ENCODE measurements at regions not wholly inside any gene's neighbourhood (a gene's known extent, or its start where the extent isn't known, plus 50 kb on each side); places are given as distances from the start of the nearest gene placed in this dataset.
"Not testable (repeated sequence)": the region's sequence is repeated elsewhere in the genome, so short reads cannot be mapped to it uniquely, and the experiment has no call there.

DNA sequence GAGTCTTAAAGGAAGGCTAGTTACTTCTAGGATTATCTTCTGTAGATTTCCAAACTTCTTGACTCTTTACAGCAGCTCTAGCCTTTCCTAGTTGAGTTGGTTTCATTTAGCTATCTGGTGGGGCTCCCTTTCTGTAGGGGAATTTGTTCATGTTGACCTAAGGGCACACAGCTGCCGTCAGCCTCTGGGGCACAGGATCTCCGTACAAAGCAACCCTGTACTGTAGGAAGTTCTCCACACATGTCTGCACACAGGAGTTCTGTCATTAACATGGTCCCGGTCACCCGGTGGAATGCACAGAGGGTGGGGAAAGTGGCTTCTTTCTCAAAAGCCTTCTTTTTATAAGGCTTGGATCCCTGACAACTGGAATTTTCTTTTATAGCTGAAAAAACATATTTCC lies 88.7 kb upstream of the TNIK start:
- no peak for DNase-seq (ENCODE audit: low spot score)

DNA sequence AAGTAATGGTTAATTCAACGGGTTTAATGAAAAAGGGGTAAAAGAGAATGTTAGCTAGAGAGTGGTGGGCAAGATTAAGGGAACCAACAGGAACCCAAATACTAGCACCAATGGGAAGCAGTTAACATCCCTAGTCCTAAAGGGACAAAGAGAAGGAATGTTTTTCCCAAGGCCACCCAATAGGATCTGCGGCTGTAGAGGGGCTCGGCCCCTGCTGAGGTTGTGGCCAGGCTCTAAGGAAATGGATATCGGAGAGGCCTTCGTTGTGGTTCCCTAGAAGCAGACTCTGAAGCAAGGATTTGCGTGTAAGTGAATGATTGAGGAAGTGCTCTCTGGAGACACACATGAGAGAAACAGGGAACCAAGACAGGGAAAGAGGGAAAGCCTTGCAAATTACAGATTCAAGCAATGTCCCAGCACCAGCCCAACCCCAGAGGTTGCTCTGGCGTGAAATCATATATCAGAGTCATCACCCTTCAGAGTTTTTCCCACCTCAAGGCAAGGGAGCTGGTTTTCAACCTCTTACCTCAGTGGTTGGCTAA lies 83.6 kb upstream of the TNIK start:
- no peak for DNase-seq (ENCODE audit: low spot score)

DNA sequence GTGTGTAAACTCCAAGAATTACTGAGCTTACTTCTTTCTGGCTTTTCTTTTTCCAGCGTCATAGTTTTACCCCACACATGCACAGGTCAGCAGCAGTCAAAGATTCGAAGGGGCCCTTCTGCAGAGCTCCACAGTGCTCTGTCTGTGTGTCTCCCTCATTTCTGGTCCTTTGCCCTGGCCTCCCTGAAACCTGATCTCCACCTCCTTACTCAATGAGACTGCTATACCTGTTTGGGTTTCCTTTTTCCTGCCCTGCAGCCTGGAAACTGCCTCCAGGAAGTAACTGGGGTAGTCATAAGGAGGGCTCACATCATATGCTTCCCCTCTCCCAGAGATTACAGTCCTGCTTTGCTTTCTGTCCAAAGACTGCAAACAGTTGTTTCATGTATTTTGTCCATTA lies 82.8 kb upstream of the TNIK start:
- DNase-seq (ENCODE audit: low spot score), result no peak

DNA sequence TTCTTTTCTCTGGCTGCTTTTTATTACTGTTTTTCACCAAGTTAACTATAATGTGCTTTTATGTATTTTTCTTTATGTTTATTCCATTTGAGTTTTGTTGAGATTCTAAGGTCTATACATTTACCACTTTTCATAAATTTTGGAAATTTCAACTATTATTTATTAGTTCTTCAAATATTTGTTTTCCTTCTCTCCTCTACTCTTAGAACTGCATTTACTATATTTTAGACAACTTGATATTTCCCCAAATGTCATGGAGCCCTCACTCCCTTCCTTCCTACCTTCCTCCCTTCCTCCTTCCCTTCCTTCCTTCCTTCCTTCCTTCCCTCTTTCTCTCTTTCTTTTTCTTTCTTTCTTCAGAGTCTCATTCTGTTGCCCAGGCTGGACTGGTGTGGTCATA lies 81.4 kb upstream of the TNIK start:
- DNase-seq (ENCODE audit: low spot score), result no peak

DNA sequence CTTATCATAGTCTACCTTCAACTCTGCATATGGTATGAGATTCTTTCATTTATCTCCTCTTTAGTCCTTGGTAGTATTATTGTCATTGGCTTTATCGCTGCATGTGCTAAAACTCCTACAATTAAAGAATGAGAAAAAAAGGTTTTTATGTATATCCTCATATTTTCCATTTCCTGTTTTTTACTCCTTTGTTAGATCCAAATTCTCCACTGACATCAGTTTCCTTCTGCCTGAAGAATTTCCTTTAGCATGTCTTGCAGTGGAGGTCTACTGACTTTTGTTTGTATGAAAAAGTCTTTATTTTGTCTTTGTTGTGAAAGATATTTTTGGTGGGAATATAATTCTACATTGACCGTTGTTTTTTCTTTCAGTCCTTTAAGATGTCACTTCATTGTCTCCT lies 81.0 kb upstream of the TNIK start:
- no peak for DNase-seq (ENCODE audit: low spot score)

DNA sequence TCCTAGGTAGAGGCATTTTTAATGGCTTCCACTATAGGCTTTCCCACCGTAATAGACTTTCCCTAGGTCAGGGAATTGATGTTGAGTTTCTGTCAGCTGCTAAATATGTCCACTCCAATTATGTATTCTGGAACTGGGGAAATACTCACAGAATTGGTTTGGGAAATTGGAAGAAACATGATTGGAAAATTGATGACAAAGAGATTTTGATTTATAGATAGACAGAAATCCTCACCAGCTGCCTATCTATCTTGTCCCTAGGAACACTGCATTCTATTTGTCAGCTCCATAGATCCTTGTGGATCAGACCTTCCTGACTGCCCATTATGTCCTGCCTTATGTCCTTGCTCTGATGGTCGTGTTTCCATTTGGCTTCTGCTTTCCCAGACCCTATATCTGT lies 75.6 kb upstream of the TNIK start:
- DNase-seq (ENCODE audit: low spot score), result no peak

DNA sequence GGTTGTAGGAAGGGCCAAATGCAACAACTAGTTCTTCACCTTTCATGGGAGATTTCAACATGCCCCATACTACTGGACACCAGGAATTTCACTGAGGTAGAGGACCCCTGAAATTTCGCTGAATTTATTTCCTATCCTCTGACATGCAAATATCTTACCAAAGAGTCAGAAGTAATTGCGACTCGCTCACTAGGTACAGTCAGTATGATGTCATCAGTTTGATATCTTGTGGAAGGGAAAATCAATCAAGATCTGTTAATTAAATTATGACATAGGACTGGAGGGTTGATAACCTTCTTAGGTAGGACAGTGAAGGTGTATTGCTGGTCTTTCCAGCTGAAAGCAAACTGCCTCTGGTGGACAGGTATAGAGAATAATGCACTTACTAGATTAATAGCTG lies 74.9 kb upstream of the TNIK start:
- no peak for DNase-seq (ENCODE audit: low spot score)

DNA sequence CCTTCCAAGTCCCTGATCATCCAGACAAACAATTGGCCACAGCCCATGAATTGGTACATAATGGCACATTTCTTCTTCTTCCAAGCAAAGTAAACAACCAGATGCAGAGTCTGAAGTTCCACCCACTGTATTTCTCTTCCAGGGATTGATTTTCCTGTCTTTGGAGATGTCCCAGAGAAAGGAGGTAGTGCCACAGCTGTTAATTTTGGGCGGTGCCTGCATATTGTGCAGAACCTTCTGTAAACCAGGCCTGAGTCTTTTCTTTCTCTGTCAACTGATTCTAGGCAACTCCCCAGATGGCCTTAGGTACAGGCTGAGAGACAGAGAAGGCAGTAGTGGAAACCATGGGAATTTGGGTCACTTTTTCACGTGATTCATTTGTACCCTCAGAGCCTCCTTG lies 73.5 kb upstream of the TNIK start:
- DNase-seq (ENCODE audit: low spot score), result no peak

DNA sequence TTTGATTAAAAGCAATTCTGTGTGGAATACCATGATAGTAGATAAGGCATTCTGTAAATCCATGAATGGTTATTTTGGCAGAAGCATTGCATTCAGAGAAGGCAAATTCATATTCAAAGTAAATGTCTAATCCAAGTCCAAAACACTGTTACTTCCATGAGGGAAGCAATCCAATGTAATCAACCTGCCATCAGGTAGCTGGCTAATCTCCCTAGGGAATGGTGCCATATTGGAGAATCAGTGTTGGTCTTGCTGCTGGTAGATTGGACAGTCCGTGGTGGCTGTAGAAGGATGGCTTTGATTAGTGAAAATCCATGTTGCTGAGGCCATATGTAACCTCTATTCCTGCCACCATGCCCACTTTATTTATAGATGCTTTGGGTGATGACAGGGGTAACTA lies 72.1 kb upstream of the TNIK start:
- no peak for DNase-seq (ENCODE audit: low spot score)

DNA sequence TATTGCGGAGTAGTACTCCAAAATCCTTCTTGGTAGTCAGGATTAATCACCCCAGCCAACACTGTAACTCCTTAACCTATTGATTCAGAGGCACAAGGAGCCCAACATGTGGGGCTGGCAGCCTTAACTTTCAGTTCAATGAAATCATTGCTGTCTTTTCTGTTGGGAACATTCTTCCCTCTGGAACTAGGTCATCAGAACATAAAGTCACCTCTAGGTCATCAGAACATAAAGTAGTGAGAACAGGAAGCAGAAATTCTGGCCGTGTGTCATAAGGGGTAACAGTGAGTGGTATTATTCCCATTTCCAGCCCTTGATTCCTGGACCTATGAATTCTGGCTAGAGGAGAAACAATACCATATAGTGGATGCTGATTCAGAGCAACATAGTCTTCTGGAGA lies 71.5 kb upstream of the TNIK start:
- no peak for DNase-seq (ENCODE audit: low spot score)

DNA sequence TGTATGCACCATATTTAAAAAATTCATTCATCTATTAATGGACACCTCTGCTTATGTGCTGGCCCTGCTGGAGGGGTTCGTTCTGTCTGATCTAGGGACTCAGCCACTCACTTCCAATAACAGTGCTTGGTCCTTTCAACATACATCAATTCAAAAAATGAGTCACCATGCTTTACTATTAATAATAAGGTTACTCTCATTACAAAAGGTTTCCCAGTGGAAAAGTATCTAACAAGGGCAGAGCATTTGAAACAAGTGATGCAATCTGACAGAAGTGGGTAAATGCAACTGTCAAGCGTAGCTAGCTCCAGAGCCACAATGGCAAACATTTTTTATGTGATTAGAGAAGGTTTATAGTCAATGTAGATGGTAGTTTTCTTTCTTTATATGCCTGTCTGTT lies 67.9 kb upstream of the TNIK start:
- DNase-seq (ENCODE audit: low spot score), result no peak

DNA sequence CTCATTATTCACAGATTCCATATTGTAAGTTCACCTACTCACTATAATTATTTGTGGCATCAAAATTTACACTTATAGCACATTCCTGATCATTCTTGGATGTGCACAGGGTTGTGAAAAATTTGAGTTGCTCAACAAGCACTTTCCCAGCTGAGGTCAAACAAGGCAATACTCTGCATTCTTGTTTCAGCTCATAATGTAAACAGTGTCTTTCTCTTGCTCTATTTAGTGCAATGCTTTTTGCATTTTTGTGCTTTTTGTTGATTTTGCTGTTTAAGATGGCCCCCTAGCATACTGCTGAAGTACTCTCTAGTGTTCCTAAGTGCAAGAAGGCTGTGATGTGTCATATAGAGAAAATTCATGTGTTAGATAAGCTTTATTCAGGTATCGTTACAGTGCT lies 66.7 kb upstream of the TNIK start:
- DNase-seq (ENCODE audit: low spot score), result peak; percentile 32

DNA sequence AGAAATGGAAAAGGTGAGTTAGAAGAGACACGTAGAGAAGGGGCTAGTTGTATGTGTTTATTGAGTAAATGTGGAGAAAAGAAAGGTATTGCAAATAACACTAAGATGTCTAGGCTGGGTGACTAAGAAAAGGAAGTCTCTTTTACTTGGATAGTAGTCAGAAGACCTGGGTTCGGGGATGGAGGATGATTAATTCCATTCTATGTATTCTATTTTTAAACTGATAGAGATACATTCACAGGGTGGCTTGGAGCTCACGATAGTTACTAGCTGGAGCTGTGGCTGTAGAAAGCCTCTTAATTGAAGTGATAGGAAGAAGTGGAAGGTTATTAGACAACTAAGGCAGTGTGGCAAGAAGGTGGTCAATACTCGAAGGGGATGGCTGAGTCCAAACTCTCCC lies 65.9 kb upstream of the TNIK start:
- no peak for DNase-seq (ENCODE audit: low spot score)

DNA sequence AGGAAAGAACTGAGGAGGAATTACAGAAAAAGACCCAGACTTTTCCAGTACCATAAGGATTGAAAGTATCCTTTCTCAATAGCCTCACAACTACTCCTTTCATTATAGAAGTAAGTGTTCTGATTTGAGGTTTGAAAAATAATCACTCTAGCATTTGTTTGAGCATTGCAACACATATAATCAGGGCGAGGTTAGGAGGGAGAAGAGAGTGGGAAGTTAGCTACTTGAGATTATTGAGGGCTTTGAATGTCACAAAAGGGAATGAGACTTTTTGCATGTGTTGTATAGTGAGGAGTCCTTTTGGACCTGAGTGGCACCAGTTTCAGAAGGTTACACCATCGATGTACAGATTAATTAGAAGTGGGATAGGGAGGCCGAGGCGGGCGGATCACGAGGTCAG lies 65.2 kb upstream of the TNIK start:
- DNase-seq (ENCODE audit: low spot score), result no peak

DNA sequence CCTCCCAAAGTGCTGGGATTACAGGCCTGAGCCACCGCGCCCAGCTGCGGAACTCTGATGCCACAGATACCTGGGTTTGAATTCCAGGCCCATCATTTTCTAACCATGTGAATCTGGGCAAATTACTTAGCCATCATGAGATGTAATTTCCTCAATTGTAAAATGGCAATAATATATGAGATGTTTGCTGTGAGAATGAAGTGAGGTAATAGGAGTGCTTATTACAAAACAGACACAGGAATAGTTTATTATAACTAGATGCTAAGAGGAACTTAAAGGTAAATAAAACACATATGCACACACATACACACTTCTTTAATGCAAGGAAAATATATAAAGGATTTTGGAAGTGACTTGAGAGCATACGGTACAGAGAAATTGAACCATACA lies 64.7 kb upstream of the TNIK start:
- DNase-seq (ENCODE audit: low spot score), result no peak

DNA sequence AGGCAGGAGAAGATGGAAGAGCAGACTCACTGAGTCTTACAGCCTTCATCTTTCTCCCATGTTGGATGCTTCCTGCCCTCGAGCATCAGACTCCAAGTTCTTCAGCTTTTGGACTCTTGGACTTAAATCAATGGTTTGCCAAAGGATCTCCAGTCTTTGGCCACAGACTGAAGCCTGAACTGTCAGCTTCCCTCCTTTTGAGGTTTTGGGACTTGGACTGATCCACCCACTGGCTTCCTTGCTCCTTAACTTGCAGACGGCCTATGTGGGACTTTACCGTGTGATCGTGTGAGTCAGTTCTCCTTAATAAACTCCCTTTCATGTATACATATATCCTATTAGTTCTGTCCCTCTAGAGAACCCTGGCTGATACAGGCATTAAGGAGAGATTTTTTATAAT lies 62.4 kb upstream of the TNIK start:
- no peak for DNase-seq (ENCODE audit: low spot score)

DNA sequence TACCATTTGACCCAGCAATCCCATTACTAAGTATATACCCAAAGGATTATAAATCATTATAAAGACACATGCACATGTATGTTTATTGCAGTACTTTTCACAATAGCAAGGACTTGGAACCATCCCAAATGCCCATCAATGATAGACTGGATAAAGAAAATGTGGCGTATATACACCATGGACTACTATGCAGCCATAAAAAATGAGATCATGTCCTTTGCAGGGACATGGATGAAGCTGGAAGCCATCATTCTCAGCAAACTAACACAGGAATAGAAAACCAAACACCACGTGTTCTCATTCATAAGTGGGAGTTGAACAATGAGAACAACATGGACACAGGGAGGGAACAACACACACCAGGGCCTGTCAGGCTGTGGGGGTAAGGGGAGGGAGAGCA lies 59.2 kb upstream of the TNIK start:
- not testable (repeated sequence) for DNase-seq (ENCODE audit: low spot score)

DNA sequence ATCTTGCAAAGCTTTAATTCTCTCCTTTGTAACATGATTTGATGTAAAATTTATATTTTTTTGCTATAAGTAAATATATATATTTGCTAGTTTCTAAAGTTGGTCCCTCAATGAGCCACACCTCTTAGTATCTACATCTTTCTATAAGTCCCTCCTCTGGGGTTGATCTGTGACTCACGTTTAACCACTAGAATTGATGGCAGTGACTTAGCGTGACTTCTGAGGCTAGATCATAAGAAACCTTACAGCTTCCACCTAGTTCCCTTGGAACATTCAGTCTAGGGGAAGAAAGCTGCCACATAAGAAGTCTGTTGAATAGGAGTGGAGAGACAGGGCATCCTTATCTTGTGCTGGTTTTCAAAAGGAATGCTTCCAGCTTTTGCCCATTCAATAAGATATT lies 56.6 kb upstream of the TNIK start:
- DNase-seq (ENCODE audit: low spot score), result no peak

DNA sequence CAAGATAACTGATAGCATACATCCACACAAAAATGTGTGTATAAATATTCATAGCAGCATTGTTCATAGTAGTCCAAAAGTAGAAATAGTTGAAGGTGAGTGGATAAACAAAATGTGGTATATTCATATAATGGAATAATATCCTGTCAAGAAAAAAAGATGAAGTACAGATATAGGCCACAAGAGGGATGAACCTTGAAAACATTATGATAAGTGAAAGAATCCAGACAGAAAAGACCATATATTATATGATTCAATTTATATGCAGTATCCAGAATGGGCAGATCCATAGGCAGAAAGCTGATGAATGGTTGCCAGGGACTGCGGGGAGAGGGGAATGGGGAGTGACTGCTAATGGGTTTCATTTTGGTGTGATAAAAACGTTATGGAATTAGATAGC lies 54.3 kb upstream of the TNIK start:
- DNase-seq (ENCODE audit: low spot score), result no peak

DNA sequence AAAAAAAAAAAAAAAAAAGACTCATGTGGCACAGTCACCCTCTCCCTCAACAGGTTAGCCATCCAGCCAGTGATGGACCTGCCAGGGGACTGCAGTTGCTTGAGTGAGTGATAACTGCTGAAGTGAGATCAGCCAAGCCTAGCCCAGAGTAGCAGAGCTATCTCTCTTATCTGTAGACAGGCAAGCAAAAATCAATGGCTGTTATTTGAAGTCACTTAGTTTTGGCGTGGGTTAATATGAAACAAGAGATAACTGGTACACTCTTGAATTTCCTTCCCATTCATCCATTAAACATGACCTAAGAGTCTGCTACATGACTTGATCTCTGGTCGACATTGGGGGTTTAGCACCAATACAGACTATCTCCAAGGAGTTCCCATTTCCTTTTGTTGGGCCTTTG lies 51.2 kb upstream of the TNIK start:
- no peak for DNase-seq (ENCODE audit: low spot score)
